Testis (tissue), 2 donors: ENCODE measurements at regions not wholly inside any gene's neighbourhood (a gene's known extent, or its start where the extent isn't known, plus 50 kb on each side); places are given as distances from the start of the nearest gene placed in this dataset.

Experiments used
- POLR2A ChIP-seq: fragments of 450-650 bp; IDR thresholded peaks from one replicate; pipeline ENCODE4 v1.6.1; 2017; ENCODE audit warnings: antibody characterized with exemption, mild to moderate bottlenecking, moderate library complexity
- TF ChIP-seq, protein P1 (sequence below), 3 experiments: fragments of 450-650 bp in 2 of 3; fragments of 200-600 bp in 1 of 3; sonication (generic) in 1 of 3; IDR thresholded peaks; one replicate each; pipeline ENCODE4 v1.5.1; 2016 to 2019; ENCODE audit warnings: antibody characterized with exemption in 3 of 3, mild to moderate bottlenecking in 2 of 3, moderate library complexity in 1 of 3

DNA sequence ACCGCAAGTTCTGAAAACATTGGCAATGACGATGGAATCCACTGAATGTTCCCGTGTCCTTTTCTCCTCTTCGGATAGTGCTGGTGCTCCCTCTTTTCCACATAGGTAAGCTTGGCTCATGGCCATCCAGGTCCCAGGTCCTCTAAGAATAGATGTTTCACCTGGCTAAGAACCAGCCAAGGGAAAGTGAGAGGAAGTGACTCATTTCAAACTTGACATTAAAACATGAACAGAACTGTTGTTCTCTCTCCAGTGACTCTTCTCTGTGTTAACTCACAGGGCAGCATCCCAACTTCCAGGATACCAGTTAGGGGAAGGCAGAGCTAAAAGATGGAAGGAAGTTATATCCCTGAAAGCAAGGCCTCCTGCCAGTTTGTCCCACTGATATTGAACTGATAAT lies 493.8 kb upstream of the CHRM3 start:
- TF ChIP-seq, protein P1, sequence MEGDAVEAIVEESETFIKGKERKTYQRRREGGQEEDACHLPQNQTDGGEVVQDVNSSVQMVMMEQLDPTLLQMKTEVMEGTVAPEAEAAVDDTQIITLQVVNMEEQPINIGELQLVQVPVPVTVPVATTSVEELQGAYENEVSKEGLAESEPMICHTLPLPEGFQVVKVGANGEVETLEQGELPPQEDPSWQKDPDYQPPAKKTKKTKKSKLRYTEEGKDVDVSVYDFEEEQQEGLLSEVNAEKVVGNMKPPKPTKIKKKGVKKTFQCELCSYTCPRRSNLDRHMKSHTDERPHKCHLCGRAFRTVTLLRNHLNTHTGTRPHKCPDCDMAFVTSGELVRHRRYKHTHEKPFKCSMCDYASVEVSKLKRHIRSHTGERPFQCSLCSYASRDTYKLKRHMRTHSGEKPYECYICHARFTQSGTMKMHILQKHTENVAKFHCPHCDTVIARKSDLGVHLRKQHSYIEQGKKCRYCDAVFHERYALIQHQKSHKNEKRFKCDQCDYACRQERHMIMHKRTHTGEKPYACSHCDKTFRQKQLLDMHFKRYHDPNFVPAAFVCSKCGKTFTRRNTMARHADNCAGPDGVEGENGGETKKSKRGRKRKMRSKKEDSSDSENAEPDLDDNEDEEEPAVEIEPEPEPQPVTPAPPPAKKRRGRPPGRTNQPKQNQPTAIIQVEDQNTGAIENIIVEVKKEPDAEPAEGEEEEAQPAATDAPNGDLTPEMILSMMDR (IDR thresholded peaks at IDR 0.05) = no peak
- no peak for TF ChIP-seq POLR2A
